ENCODE measurements at regions not wholly inside any gene's neighbourhood (a gene's known extent, or its start where the extent isn't known, plus 50 kb on each side); places are given as distances from the start of the nearest gene placed in this dataset.
"Not testable (repeated sequence)": the region's sequence is repeated elsewhere in the genome, so short reads cannot be mapped to it uniquely, and the experiment has no call there.

GRCh38 chr2:146412625-146413024 is 1432.2 kb upstream of the ACVR2A start:
- no peak for DNase-seq
- Histone ChIP-seq H3K27me3 (ENCODE audit: insufficient read depth, low read depth, severe bottlenecking) (no peaks in the 10 kb centered on the region), H3K9me3 (ENCODE audit: severe bottlenecking) (no peaks in the 10 kb centered on the region), H3K27ac (no peak overlapping the region), H3K4me3 (ENCODE audit: low read depth, low read length) (no peak overlapping the region), H3K36me3 (no peaks in the 10 kb centered on the region)
- peak; percentile 33; the same call in 1 of the 2 replicates for TF ChIP-seq CTCF (IDR thresholded peaks at IDR 0.05; ENCODE audit: low read depth, low read length)

GRCh38 chr2:146405402-146406309 is 1439.2 kb upstream of the ACVR2A start:
- H3K36me3 ChIP-seq; H3K9me3 ChIP-seq (ENCODE audit: severe bottlenecking); H3K4me3 ChIP-seq (ENCODE audit: low read depth, low read length); H3K27ac ChIP-seq; DNase-seq; H3K27me3 ChIP-seq (ENCODE audit: insufficient read depth, low read depth, severe bottlenecking): not testable (repeated sequence)

- not testable (repeated sequence) for H3K27ac ChIP-seq; H3K27me3 ChIP-seq (ENCODE audit: insufficient read depth, low read depth, severe bottlenecking); H3K4me3 ChIP-seq (ENCODE audit: low read depth, low read length); H3K36me3 ChIP-seq; H3K9me3 ChIP-seq (ENCODE audit: severe bottlenecking); DNase-seq
These were observed 1441.2 kb upstream of the ACVR2A start for GRCh38 chr2:146403546-146404160.

GRCh38 chr2:146392631-146393030 is 1452.2 kb upstream of the ACVR2A start:
- Histone ChIP-seq H3K27ac (no peak overlapping the region), H3K36me3 (no peaks in the 10 kb centered on the region), H3K4me3 (ENCODE audit: low read depth, low read length) (no peak overlapping the region), H3K9me3 (ENCODE audit: severe bottlenecking) (no peaks in the 10 kb centered on the region), H3K27me3 (ENCODE audit: insufficient read depth, low read depth, severe bottlenecking) (no peaks in the 10 kb centered on the region)
- no peak for TF ChIP-seq CTCF (IDR thresholded peaks at IDR 0.05; ENCODE audit: low read depth, low read length)
- no peak for DNase-seq

- DNase-seq, result no peak
- Histone ChIP-seq H3K27ac (no peak overlapping the region), H3K4me3 (ENCODE audit: low read depth, low read length) (no peak overlapping the region), H3K36me3 (no peaks in the 10 kb centered on the region), H3K27me3 (ENCODE audit: insufficient read depth, low read depth, severe bottlenecking) (no peaks in the 10 kb centered on the region), H3K9me3 (ENCODE audit: severe bottlenecking) (no peaks in the 10 kb centered on the region)
- no peak for TF ChIP-seq CTCF (IDR thresholded peaks at IDR 0.05; ENCODE audit: low read depth, low read length)
These were observed 1452.6 kb upstream of the ACVR2A start for GRCh38 chr2:146392186-146392585.

- H3K27ac ChIP-seq, result no peak overlapping the region
- no peaks in the 10 kb centered on the region for H3K27me3 ChIP-seq (ENCODE audit: insufficient read depth, low read depth, severe bottlenecking)
- DNase-seq, result no peak
- TF ChIP-seq CTCF (IDR thresholded peaks at IDR 0.05; ENCODE audit: low read depth, low read length), result no peak
- no peaks in the 10 kb centered on the region for H3K36me3 ChIP-seq
- no peak overlapping the region for H3K4me3 ChIP-seq (ENCODE audit: low read depth, low read length)
- H3K9me3 ChIP-seq (ENCODE audit: severe bottlenecking), result no peaks in the 10 kb centered on the region
These were observed 1456.1 kb upstream of the ACVR2A start for GRCh38 chr2:146388757-146389156.

All from WERI-Rb-1 (cell line).